PC-9 (cell line): ENCODE measurements at regions not wholly inside any gene's neighbourhood (a gene's known extent, or its start where the extent isn't known, plus 50 kb on each side); places are given as distances from the start of the nearest gene placed in this dataset.
"Not testable (repeated sequence)": the region's sequence is repeated elsewhere in the genome, so short reads cannot be mapped to it uniquely, and the experiment has no call there.

Experiments used
- BruUV-seq: library from RNA; stranded (reverse); fragments of 400-500 nt; replicated peaks from 2 replicates; lab custom pipeline; 2021; lab: Mats Ljungman, UMichigan
- CTCF ChIA-PET: fragments of 300-600 bp; sonication (Branson Sonifier 250); formaldehyde crosslinking; loops from one replicate; lab custom pipeline; 2022; ENCODE audit warnings: antibody characterized with exemption; lab: Charles Lee
- POLR2A ChIA-PET: fragments of 300-600 bp; sonication (Branson Sonifier 250); formaldehyde crosslinking; loops from one replicate; lab custom pipeline; 2022; ENCODE audit warnings: antibody characterized with exemption; ENCODE audit not compliant: unreplicated experiment; lab: Charles Lee
- DNase-seq, 2 experiments: peaks; one replicate each; pipeline versions ENCODE4 v3.0.0 to v3.0.0-alpha.2; 2015 to 2022; ENCODE audit warnings: mixed read lengths in 1 of 2
- H2AFZ ChIP-seq: fragments of 200-600 bp; sonication (generic); 2 replicates; pipeline ENCODE4 v1.8.1; 2017; ENCODE audit warnings: antibody characterized with exemption
- H3F3A ChIP-seq: fragments of 200-600 bp; sonication (generic); 2 replicates; pipeline ENCODE4 v1.8.1; 2017; ENCODE audit warnings: antibody characterized with exemption, mild to moderate bottlenecking, low read depth; ENCODE audit not compliant: insufficient read depth
- H3K27ac ChIP-seq: fragments of 200-600 bp; sonication (generic); 2 replicates; pipeline ENCODE4 v1.6.1; 2016; ENCODE audit warnings: mixed run types
- H3K27me3 ChIP-seq: fragments of 200-600 bp; sonication (generic); 2 replicates; pipeline ENCODE4 v1.6.1; 2016; ENCODE audit warnings: low read depth, mixed run types; ENCODE audit not compliant: insufficient read depth
- H3K36me3 ChIP-seq: fragments of 200-600 bp; sonication (generic); 2 replicates; pipeline ENCODE4 v1.6.1; 2016; ENCODE audit warnings: low read depth, mixed run types
- H3K4me1 ChIP-seq: fragments of 200-600 bp; sonication (generic); replicated peaks from 2 replicates; pipeline ENCODE4 v1.6.1; 2016; ENCODE audit warnings: mixed run types; ENCODE audit not compliant: insufficient read depth
- H3K4me2 ChIP-seq: fragments of 200-600 bp; sonication (generic); 2 replicates; pipeline ENCODE4 v1.6.1; 2017; ENCODE audit warnings: mixed run types
- H3K4me3 ChIP-seq: fragments of 200-600 bp; sonication (generic); 2 replicates; pipeline ENCODE4 v1.6.1; 2016; ENCODE audit warnings: mixed run types
- H3K79me2 ChIP-seq: fragments of 200-600 bp; sonication (generic); 2 replicates; pipeline ENCODE4 v1.6.1; 2017; ENCODE audit warnings: low read depth, mixed run types
- H3K9me2 ChIP-seq: fragments of 200-600 bp; sonication (generic); 2 replicates; pipeline ENCODE4 v1.8.1; 2017; ENCODE audit warnings: mild to moderate bottlenecking; ENCODE audit not compliant: insufficient read depth
- H3K9me3 ChIP-seq: fragments of 200-600 bp; sonication (generic); 2 replicates; pipeline ENCODE4 v1.8.1; 2016; ENCODE audit warnings: low read depth; ENCODE audit not compliant: insufficient read depth
- H4K20me1 ChIP-seq: fragments of 200-600 bp; sonication (generic); 2 replicates; pipeline ENCODE4 v1.8.1; 2017; ENCODE audit not compliant: insufficient read depth
- EZH2 ChIP-seq: fragments of 200-600 bp; sonication (generic); IDR thresholded peaks from 2 replicates; pipeline ENCODE4 v1.8.0; 2017; ENCODE audit warnings: antibody characterized with exemption, low read depth
- intact Hi-C: fragments of 100-400 bp; cut with micrococcal nuclease; formaldehyde crosslinking; loops from one replicate; pipeline ENCODE4 v1.10.0; 2022; ENCODE audit not compliant: unreplicated experiment
- TF ChIP-seq, protein P1 (sequence below): fragments of 200-600 bp; sonication (generic); conservative IDR thresholded peaks from 2 replicates; pipeline ENCODE4 v1.6.1; 2017; ENCODE audit warnings: mixed run types, antibody characterized with exemption, mild to moderate bottlenecking, moderate library complexity

DNA sequence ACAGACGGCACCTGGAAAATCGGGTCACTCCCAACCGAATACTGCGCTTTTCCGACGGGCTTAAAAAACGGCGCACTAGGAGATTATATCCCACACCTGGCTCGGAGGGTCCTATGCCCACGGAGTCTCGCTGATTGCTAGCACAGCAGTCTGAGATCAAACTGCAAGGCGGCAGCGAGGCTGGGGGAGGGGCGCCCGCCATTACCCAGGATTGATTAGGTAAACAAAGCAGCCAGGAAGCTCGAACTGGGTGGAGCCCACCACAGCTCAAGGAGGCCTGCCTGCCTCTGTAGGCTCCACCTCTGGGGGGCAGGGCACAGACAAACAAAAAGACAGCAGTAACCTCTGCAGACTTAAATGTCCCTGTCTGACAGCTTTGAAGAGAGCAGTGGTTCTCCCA lies 64.5 kb downstream of the SLC30A10 start:
- POLR2A ChIA-PET, H4K20me1 ChIP-seq, H3K4me3 ChIP-seq, BruUV-seq, H3K4me1 ChIP-seq, H3K27me3 ChIP-seq, H2AFZ ChIP-seq, H3K4me2 ChIP-seq, H3K9me3 ChIP-seq, CTCF ChIA-PET, intact Hi-C loops, H3K36me3 ChIP-seq, H3F3A ChIP-seq, DNase-seq, H3K9me2 ChIP-seq, H3K79me2 ChIP-seq, H3K27ac ChIP-seq: not testable (repeated sequence)

DNA sequence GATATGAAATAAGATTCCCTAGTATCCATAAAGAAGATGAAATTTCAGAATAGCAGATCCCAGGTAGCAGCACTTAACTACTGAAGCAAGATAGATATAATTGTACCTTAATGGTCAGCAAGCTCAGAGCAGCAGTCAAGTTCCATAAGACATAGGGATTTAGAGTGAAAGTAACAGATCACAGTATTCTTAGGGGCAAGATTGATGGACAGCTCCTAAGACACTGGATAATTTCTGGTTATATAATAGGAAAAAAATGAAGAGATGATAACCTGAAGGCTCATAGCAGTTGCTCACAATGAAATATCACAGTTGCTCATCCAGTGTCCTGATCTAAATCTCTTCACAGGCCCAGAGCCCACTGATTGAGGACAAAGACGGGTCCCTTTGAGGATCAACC lies 66.0 kb downstream of the SLC30A10 start:
- Histone ChIP-seq H3K4me2 (no peak overlapping the region), H2AFZ (no peak overlapping the region), H3K79me2 (no peaks in the 10 kb centered on the region), H3K9me2 (no peaks in the 10 kb centered on the region), H3K4me3 (no peak overlapping the region), H3K27ac (no peak overlapping the region), H3K4me1 (no peaks in the 10 kb centered on the region), H3K36me3 (no peaks in the 10 kb centered on the region), H4K20me1 (no peaks in the 10 kb centered on the region), H3K27me3 (no peaks in the 10 kb centered on the region), H3F3A (no peaks in the 10 kb centered on the region), H3K9me3 (no peaks in the 10 kb centered on the region)
- no peak for DNase-seq
- intact Hi-C loops: no loop called here
- ChIA-PET POLR2A (no interaction called here), CTCF (interaction anchor here (0.7 kb wide), 1 partner anchor 775 kb away, joined by 3 read pairs; no protein-coding TSS in a partner anchor)
- TF ChIP-seq, protein P1, sequence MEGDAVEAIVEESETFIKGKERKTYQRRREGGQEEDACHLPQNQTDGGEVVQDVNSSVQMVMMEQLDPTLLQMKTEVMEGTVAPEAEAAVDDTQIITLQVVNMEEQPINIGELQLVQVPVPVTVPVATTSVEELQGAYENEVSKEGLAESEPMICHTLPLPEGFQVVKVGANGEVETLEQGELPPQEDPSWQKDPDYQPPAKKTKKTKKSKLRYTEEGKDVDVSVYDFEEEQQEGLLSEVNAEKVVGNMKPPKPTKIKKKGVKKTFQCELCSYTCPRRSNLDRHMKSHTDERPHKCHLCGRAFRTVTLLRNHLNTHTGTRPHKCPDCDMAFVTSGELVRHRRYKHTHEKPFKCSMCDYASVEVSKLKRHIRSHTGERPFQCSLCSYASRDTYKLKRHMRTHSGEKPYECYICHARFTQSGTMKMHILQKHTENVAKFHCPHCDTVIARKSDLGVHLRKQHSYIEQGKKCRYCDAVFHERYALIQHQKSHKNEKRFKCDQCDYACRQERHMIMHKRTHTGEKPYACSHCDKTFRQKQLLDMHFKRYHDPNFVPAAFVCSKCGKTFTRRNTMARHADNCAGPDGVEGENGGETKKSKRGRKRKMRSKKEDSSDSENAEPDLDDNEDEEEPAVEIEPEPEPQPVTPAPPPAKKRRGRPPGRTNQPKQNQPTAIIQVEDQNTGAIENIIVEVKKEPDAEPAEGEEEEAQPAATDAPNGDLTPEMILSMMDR: no peak
- BruUV-seq: no TSS peak

DNA sequence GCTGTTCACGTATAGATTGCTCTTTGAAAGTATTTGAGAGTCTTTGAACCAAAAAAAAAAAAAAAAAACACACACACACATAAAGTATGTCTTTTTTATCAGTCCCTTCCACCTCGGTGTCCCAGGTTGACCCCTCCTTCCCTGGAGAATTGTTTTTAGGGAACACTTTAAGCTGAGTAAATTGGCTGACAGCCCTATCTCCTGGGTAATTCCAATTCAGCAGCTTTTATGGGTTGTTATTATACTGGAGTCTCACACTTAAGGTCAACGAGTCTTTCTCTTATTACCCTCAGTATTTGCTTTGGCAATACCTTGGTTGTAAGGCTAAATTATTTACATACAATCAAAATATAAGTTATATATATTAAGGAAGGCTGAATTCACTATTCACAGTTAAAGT lies 69.4 kb downstream of the SLC30A10 start:
- no peak overlapping the region for H3K4me2 ChIP-seq
- no peaks in the 10 kb centered on the region for H3K27me3 ChIP-seq
- no peak overlapping the region for H3K27ac ChIP-seq
- no peaks in the 10 kb centered on the region for H3F3A ChIP-seq
- no peaks in the 10 kb centered on the region for H4K20me1 ChIP-seq
- no TSS peak for BruUV-seq
- ChIA-PET POLR2A (no interaction called here), CTCF (no interaction called here)
- no peaks in the 10 kb centered on the region for H3K79me2 ChIP-seq
- no peaks in the 10 kb centered on the region for H3K36me3 ChIP-seq
- H3K4me1 ChIP-seq: no peaks in the 10 kb centered on the region
- TF ChIP-seq EZH2: no peak
- TF ChIP-seq, protein P1: no peak
- intact Hi-C loops: no loop called here
- no peaks in the 10 kb centered on the region for H3K9me2 ChIP-seq
- no peak for DNase-seq
- no peaks in the 10 kb centered on the region for H3K9me3 ChIP-seq
- H3K4me3 ChIP-seq: no peak overlapping the region
- no peak overlapping the region for H2AFZ ChIP-seq

DNA sequence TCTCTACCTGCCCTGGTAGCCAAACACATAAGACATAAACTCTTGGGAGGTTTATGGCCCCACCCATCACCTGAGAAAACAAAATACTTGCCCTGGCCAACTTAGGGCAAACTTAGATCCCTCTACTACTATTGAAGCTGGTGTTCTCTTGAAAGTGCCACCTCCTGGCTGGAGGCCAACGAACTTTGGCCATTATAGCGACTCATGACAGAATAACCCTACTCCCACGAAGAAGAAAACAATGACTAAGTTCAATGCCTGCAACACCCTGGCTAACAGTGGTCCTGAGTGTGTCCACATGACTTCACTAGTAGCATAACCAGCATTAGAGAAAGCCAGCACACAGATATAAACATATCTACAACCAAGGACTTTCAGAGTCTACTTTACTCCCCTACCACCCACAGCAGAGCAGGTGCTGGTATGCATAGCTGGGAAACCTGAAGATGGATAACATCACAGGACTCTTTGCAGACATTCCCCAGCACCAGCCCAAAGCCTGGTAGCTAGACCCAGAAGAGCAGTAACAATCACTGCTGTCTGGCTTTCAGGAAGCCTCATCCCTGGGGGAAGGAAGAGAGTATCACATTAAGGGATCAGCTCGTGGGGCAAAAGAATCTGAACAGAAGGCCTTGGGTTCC lies 81.0 kb downstream of the SLC30A10 start:
- no peak for TF ChIP-seq EZH2
- TF ChIP-seq, protein P1: no peak
- H3K9me2 ChIP-seq: no peaks in the 10 kb centered on the region
- no peaks in the 10 kb centered on the region for H3K4me1 ChIP-seq
- ChIA-PET POLR2A (no interaction called here), CTCF (no interaction called here)
- H3K79me2 ChIP-seq: no peaks in the 10 kb centered on the region
- BruUV-seq: no TSS peak
- H3K27ac ChIP-seq: no peak overlapping the region
- H3K27me3 ChIP-seq: 0 out of 2 replicates have a peak, but pooled peaks cover 8% of the 10 kb centered on the region
- no peak overlapping the region for H2AFZ ChIP-seq
- H3F3A ChIP-seq: no peaks in the 10 kb centered on the region
- H4K20me1 ChIP-seq: no peaks in the 10 kb centered on the region
- intact Hi-C loops: no loop called here
- H3K4me2 ChIP-seq: no peak overlapping the region
- no peak for DNase-seq
- no peaks in the 10 kb centered on the region for H3K36me3 ChIP-seq
- H3K9me3 ChIP-seq: peaks cover 5% of the 10 kb centered on the region
- H3K4me3 ChIP-seq: no peak overlapping the region

DNA sequence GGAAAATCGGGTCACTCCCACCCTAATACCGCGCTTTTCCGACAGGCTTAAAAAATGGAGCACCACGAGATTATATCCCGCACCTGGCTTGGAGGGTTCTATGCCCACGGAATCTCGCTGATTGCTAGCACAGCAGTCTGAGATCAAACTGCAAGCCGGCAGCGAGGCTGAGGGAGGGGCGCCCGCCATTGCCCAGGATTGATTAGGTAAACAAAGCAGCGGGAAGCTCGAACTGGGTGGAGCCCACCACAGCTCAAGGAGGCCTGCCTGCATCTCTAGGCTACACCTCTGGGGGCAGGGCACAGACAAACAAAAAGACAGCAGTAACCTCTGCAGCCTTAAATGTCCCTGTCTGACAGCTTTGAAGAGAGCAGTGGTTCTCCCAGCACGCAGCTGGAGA lies 88.8 kb downstream of the SLC30A10 start:
- intact Hi-C loops: loop anchor here (5.0 kb wide), 1 partner anchor 133 kb away; no protein-coding TSS in a partner anchor
- H4K20me1 ChIP-seq, H3K36me3 ChIP-seq, H3K27ac ChIP-seq, CTCF ChIA-PET, DNase-seq, H3K79me2 ChIP-seq, H3K9me3 ChIP-seq, H3K4me3 ChIP-seq, H3K4me2 ChIP-seq, BruUV-seq, POLR2A ChIA-PET, H3K9me2 ChIP-seq, H2AFZ ChIP-seq, H3K27me3 ChIP-seq, H3K4me1 ChIP-seq, H3F3A ChIP-seq: not testable (repeated sequence)
